ENCODE measurements at regions not wholly inside any gene's neighbourhood (a gene's known extent, or its start where the extent isn't known, plus 50 kb on each side); places are given as distances from the start of the nearest gene placed in this dataset.

DNA sequence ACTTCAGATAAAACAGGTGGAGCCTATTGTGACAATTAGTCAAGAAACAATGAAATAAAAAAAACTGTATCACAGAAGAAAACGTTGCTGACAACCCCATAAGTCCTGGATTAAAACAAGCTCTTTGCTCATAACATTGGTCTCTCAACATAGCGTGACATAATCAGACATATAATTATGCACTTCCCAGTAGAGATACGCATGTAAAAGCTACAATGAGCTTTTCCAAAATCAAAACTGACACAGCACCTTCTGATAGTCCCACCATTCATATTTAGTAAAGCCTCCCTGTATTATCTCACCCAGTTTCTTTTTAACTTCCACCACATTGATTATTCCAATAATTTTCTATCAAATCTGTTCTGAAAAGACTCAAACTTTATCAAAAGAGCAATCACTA is 372.1 kb upstream of the SMIM31 start:
- no peak for FAIRE-seq
- Histone ChIP-seq H3K4ac (replicated peaks; ENCODE audit: insufficient read length, low read depth, low read length) (no peak overlapping the region), H3K9ac (replicated peaks in 1 of 4; ENCODE audit: extremely low read depth in 1 of 4, low read depth in 3 of 4, low read length in 3 of 4) (no peak overlapping the region), H3K56ac (replicated peaks; ENCODE audit: insufficient read length, low read depth, low read length) (no peak overlapping the region), H4K91ac (replicated peaks; ENCODE audit: insufficient read length, low read length) (no peak overlapping the region), H2BK120ac (replicated peaks; ENCODE audit: low read depth, low read length) (no peak overlapping the region), H4K5ac (ENCODE audit: insufficient read length, low read depth, low read length) (no peak overlapping the region), H2BK20ac (ENCODE audit: low read length) (no peak overlapping the region), H2AK5ac (ENCODE audit: low read depth, low read length) (no peak overlapping the region), H3K18ac (ENCODE audit: extremely low read depth, low read length) (no peak overlapping the region), H2BK15ac (ENCODE audit: low read length) (no peak overlapping the region), H4K20me1 (replicated peaks in 1 of 2; ENCODE audit: control insufficient read depth in 1 of 2, insufficient read depth in 2 of 2, low read length in 2 of 2) (no peaks in the 10 kb centered on the region), H3K27ac (ENCODE audit: low read depth, low read length) (no peak overlapping the region), H3K23me2 (ENCODE audit: low read depth, low read length) (peaks cover 12% of the 10 kb centered on the region), H3K79me1 (ENCODE audit: low read depth, low read length) (no peaks in the 10 kb centered on the region), H3K4me2 (ENCODE audit: insufficient read depth in 1 of 2, low read depth in 2 of 2, low read length in 2 of 2) (no peak overlapping the region; a peak in 1 of 4 replicates), H3K23ac (ENCODE audit: insufficient read length) (no peak overlapping the region), H2BK5ac (ENCODE audit: low read depth, low read length) (no peak overlapping the region), H3K36me3 (ENCODE audit: control insufficient read depth in 2 of 4, insufficient read depth in 4 of 4, low read length in 3 of 4) (no peaks in the 10 kb centered on the region), H2AFZ (ENCODE audit: low read length) (no peak overlapping the region), H2BK12ac (ENCODE audit: low read depth, low read length) (no peak overlapping the region), H3K27me3 (replicated peaks in 1 of 4; ENCODE audit: control insufficient read depth in 3 of 4, extremely low read depth in 1 of 4, insufficient read depth in 3 of 4, low read length in 3 of 4) (peaks cover 4 to 27% (median 22%) of the 10 kb centered on the region in 4 experiments), H4K8ac (ENCODE audit: extremely low read depth, insufficient read depth, low read length) (no peak overlapping the region), H3K9me3 (ENCODE audit: insufficient read depth in 2 of 2, low read depth in 1 of 2, low read length in 1 of 2) (no peaks in the 10 kb centered on the region), H3K4me1 (replicated peaks in 1 of 4; ENCODE audit: control insufficient read depth in 3 of 4, insufficient read depth in 4 of 4, low read length in 3 of 4) (peaks cover 0 to 2% (median 0%) of the 10 kb centered on the region in 4 experiments; a peak in 1 of 7 replicates), H3K4me3 (ENCODE audit: extremely low read depth in 1 of 4, insufficient read depth in 2 of 4, low read depth in 3 of 4, low read length in 4 of 4) (no peak overlapping the region), H3K79me2 (ENCODE audit: control insufficient read depth in 1 of 2, insufficient read depth in 2 of 2, low read length in 2 of 2) (no peaks in the 10 kb centered on the region), H3K14ac (ENCODE audit: insufficient read length) (no peak overlapping the region)
- CTCF ChIA-PET (ENCODE audit: partially characterized antibody), result no interaction called here
- WGBS, 2 experiments (ENCODE audit: extremely low coverage in 1 of 2, insufficient coverage in 1 of 2, insufficient read length in 1 of 2, insufficient replicate concordance in 2 of 2, low coverage in 1 of 2, low lambda C conversion rate in 2 of 2, missing lambda C conversion rate in 1 of 2), result 92% methylated on average over 3 of the region's 3 CpGs; no CpG with 5 or more reads in 1 of the 2 experiments
- DNase-seq (ENCODE audit: low read depth in 1 of 2, low spot score in 2 of 2), result no peak
- TF ChIP-seq, protein P1, sequence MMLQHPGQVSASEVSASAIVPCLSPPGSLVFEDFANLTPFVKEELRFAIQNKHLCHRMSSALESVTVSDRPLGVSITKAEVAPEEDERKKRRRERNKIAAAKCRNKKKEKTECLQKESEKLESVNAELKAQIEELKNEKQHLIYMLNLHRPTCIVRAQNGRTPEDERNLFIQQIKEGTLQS (IDR thresholded peaks at IDR 0.05; ENCODE audit: insufficient read depth, low read depth, low read length), result no peak
- TF ChIP-seq HDAC6 (IDR thresholded peaks at IDR 0.05; ENCODE audit: low read depth, low read length), result no peak
- no peak for TF ChIP-seq USF2 (IDR thresholded peaks at IDR 0.05; ENCODE audit: low read length)
- TF ChIP-seq GTF2F1 (IDR thresholded peaks at IDR 0.05; ENCODE audit: borderline replicate concordance, low read depth, low read length), result no peak
- no peak for TF ChIP-seq YY1 (IDR thresholded peaks at IDR 0.05; ENCODE audit: low read depth, low read length)
- no peak for TF ChIP-seq TEAD4 (IDR thresholded peaks at IDR 0.05; ENCODE audit: low read depth, low read length)
- no peak for TF ChIP-seq KDM5A (IDR thresholded peaks at IDR 0.05; ENCODE audit: low read length)
- TF ChIP-seq BCL11A (IDR thresholded peaks at IDR 0.05; ENCODE audit: low read depth in 2 of 2, low read length in 2 of 2), result no peak
- TF ChIP-seq POLR2A (IDR thresholded peaks at IDR 0.05; ENCODE audit: control extremely low read depth in 1 of 2, low read depth in 2 of 2, low read length in 2 of 2), result no peak
- TF ChIP-seq JUND (IDR thresholded peaks at IDR 0.05; ENCODE audit: low read length), result no peak
- TF ChIP-seq PHF8 (conservative IDR thresholded peaks at IDR 0.05; ENCODE audit: low read depth, low read length), result no peak
- TF ChIP-seq SIRT6 (IDR thresholded peaks at IDR 0.05; ENCODE audit: low read length), result no peak
- TF ChIP-seq SRF (IDR thresholded peaks at IDR 0.05; ENCODE audit: low read depth, low read length), result no peak
- TF ChIP-seq RAD21 (IDR thresholded peaks at IDR 0.05 in 1 of 2, conservative IDR thresholded peaks at IDR 0.05 in 1 of 2; ENCODE audit: low read depth in 2 of 2, low read length in 2 of 2), result no peak
- no peak for TF ChIP-seq BACH1 (IDR thresholded peaks at IDR 0.05; ENCODE audit: low read length)
- POLR2A ChIA-PET (ENCODE audit: partially characterized antibody), result no interaction called here

Data from H1 (cell line).